Transverse colon (tissue), 4 donors: ENCODE measurements at regions not wholly inside any gene's neighbourhood (a gene's known extent, or its start where the extent isn't known, plus 50 kb on each side); places are given as distances from the start of the nearest gene placed in this dataset.

Source experiments
- DNase-seq: peaks from one replicate; pipeline ENCODE4 v3.0.0-alpha.2; 2019
- H3K27ac ChIP-seq, 4 donors: fragments of 200-600 bp; sonication (generic); 2 replicates each; pipeline ENCODE4 v1.5.1; 2016 to 2018; ENCODE audit warnings: inconsistent platforms in 4 of 4
- H3K27me3 ChIP-seq: fragments of 200-600 bp; sonication (generic); 2 replicates; pipeline ENCODE4 v1.5.1; 2017; ENCODE audit warnings: inconsistent platforms
- H3K36me3 ChIP-seq, 4 donors: fragments of 200-600 bp; sonication (generic); 2 replicates each; pipeline ENCODE4 v1.5.1; 2017 to 2019; ENCODE audit warnings: inconsistent platforms in 4 of 4
- H3K4me1 ChIP-seq, 4 donors: fragments of 200-600 bp; sonication (generic); 2 replicates each; pipeline ENCODE4 v1.5.1; 2017 to 2020; ENCODE audit warnings: inconsistent platforms in 4 of 4
- H3K4me3 ChIP-seq, 4 donors: fragments of 200-600 bp; sonication (generic); 1 replicate in 1 of 4; 2 replicates in 3 of 4; pipeline versions ENCODE4 v1.5.1 to v1.6.1; 2017 to 2019; ENCODE audit warnings: inconsistent platforms in 4 of 4
- H3K9me3 ChIP-seq, 2 donors: fragments of 200-600 bp; sonication (generic); 2 replicates each; pipeline ENCODE4 v1.5.1; 2017 to 2019; ENCODE audit warnings: inconsistent platforms in 2 of 2
- CTCF ChIP-seq, 5 experiments: fragments of 200-600 bp in 3 of 5; fragments of 450-650 bp in 2 of 5; sonication (generic) in 3 of 5; IDR thresholded peaks; 1 replicate in 2 of 5; 2 replicates in 3 of 5; pipeline ENCODE4 v1.5.1; 2016 to 2017; ENCODE audit warnings: antibody characterized with exemption in 5 of 5, inconsistent platforms in 3 of 5, mild to moderate bottlenecking in 2 of 5, moderate library complexity in 1 of 5
- EP300 ChIP-seq: sonication (generic); formaldehyde crosslinking; IDR thresholded peaks from one replicate; pipeline ENCODE4 v1.6.1; 2017; ENCODE audit warnings: antibody characterized with exemption, low read depth
- POLR2A ChIP-seq: fragments of 450-650 bp; IDR thresholded peaks from one replicate; pipeline ENCODE4 v1.6.1; 2016; ENCODE audit warnings: antibody characterized with exemption, mild to moderate bottlenecking, moderate library complexity
- POLR2AphosphoS5 ChIP-seq, 3 donors: sonication (generic); formaldehyde crosslinking; IDR thresholded peaks; one replicate each; pipeline ENCODE4 v1.6.1; 2016; ENCODE audit warnings: antibody characterized with exemption in 3 of 3
- WGBS, 2 donors: methylation state at CpG; one replicate each; pipeline ENCODE4 v1.1.5; 2018; ENCODE audit warnings: low coverage in 1 of 2; 5-methylcytosine and 5-hydroxymethylcytosine counted together
- in situ Hi-C, 4 donors: fragments of 200-750 bp; cut with MboI; loops; one replicate each; pipeline versions ENCODE4 v1.15.0 to v1.15.1; 2017; ENCODE audit warnings: low sequenced_read_pairs in 3 of 4, low pct_ligation_motif_present in 1 of 4, low pct_unique_long_range_greater_than_20kb in 1 of 4
- intact Hi-C: fragments of 100-400 bp; cut with DNase I; formaldehyde crosslinking; loops from one replicate; pipeline ENCODE4 v1.15.1; 2023; ENCODE audit warnings: low total_unique reads

GRCh38 chr20:1773816-1774215 is 116.2 kb upstream of the SIRPG start:
- no peak for DNase-seq
- WGBS, 2 donors: 88 to 100% methylated on average over 1 to 2 of the region's 2 CpGs
- H3K4me3 ChIP-seq: no peak overlapping the region
- no peak for TF ChIP-seq CTCF (IDR thresholded peaks at IDR 0.05)
- TF ChIP-seq POLR2A: no peak
- no peak for TF ChIP-seq POLR2AphosphoS5 (IDR thresholded peaks at IDR 0.05)
- no peak for TF ChIP-seq EP300
- H3K4me1 ChIP-seq: peaks cover 6 to 13% (median 10%) of the 10 kb centered on the region in 4 donors
- no peaks in the 10 kb centered on the region for H3K36me3 ChIP-seq
- in situ Hi-C loops: loop anchor here in 2 of 4 donors (10.0 to 25.0 kb wide), 3 partner anchors 262 to 401 kb away; no protein-coding TSS in a partner anchor
- no peak overlapping the region for H3K27ac ChIP-seq
- intact Hi-C loops: no loop called here
- H3K9me3 ChIP-seq: no peaks in the 10 kb centered on the region
- H3K27me3 ChIP-seq: no peaks in the 10 kb centered on the region

- H3K36me3 ChIP-seq: no peaks in the 10 kb centered on the region
- no peak overlapping the region for H3K4me3 ChIP-seq
- TF ChIP-seq EP300 (no peak), CTCF (IDR thresholded peaks at IDR 0.05) (no peak), POLR2A (no peak), POLR2AphosphoS5 (IDR thresholded peaks at IDR 0.05) (no peak)
- H3K27me3 ChIP-seq: peaks cover 6% of the 10 kb centered on the region
- no peak overlapping the region for H3K27ac ChIP-seq
- H3K4me1 ChIP-seq: no peaks in the 10 kb centered on the region
- intact Hi-C loops (loop anchor here (5.0 kb wide), 1 partner anchor 403 kb away; no protein-coding TSS in a partner anchor), in situ Hi-C loops (loop anchor here in 2 of 4 donors (10.0 to 25.0 kb wide), 3 partner anchors 257 to 405 kb away; no protein-coding TSS in a partner anchor)
- 87 to 88% methylated on average over 2 to 3 of the region's 3 CpGs for WGBS, 2 donors
- no peak for DNase-seq
- no peaks in the 10 kb centered on the region for H3K9me3 ChIP-seq
These were observed 111.9 kb upstream of the SIRPG start for GRCh38 chr20:1769491-1769890.

- TF ChIP-seq EP300 (no peak), POLR2A (no peak), CTCF (IDR thresholded peaks at IDR 0.05) (no peak), POLR2AphosphoS5 (IDR thresholded peaks at IDR 0.05) (no peak)
- no peak for DNase-seq
- Histone ChIP-seq H3K4me1 (no peaks in the 10 kb centered on the region), H3K36me3 (no peaks in the 10 kb centered on the region), H3K27me3 (peaks cover 6% of the 10 kb centered on the region), H3K27ac (no peak overlapping the region), H3K4me3 (no peak overlapping the region), H3K9me3 (no peaks in the 10 kb centered on the region)
- WGBS, 2 donors: 93 to 98% methylated on average over 1 of the region's 1 CpG
- intact Hi-C loops (loop anchor here (5.0 kb wide), 1 partner anchor 406 kb away; no protein-coding TSS in a partner anchor), in situ Hi-C loops (loop anchor here in 2 of 4 donors (10.0 to 25.0 kb wide), 3 partner anchors 254 to 408 kb away; no protein-coding TSS in a partner anchor)
These were observed 109.2 kb upstream of the SIRPG start for GRCh38 chr20:1766731-1767130.

GRCh38 chr20:1764136-1765033 is 106.8 kb upstream of the SIRPG start:
- no peaks in the 10 kb centered on the region for H3K36me3 ChIP-seq
- TF ChIP-seq CTCF (IDR thresholded peaks at IDR 0.05) (peak; percentile 49 to 74 (median 71)), POLR2AphosphoS5 (IDR thresholded peaks at IDR 0.05) (no peak), POLR2A (no peak)
- intact Hi-C loops (loop anchor here (5.0 kb wide), 1 partner anchor 408 kb away; no protein-coding TSS in a partner anchor), in situ Hi-C loops (loop anchor here in 2 of 4 donors (10.0 to 25.0 kb wide), 3 partner anchors 252 to 410 kb away; no protein-coding TSS in a partner anchor)
- H3K27me3 ChIP-seq: peaks cover 6% of the 10 kb centered on the region
- no peak overlapping the region for H3K4me3 ChIP-seq
- H3K27ac ChIP-seq: no peak overlapping the region
- DNase-seq: peak; percentile 80
- H3K4me1 ChIP-seq: peaks cover 0 to 3% (median 0%) of the 10 kb centered on the region in 4 donors
- 28 to 42% methylated on average over 6 to 15 of the region's 15 CpGs for WGBS, 2 donors
- H3K9me3 ChIP-seq: no peaks in the 10 kb centered on the region
